Astrocyte of the cerebellum (primary cell): ENCODE measurements at regions not wholly inside any gene's neighbourhood (a gene's known extent, or its start where the extent isn't known, plus 50 kb on each side); places are given as distances from the start of the nearest gene placed in this dataset.

ENCODE experiments used
- DNase-seq: peaks from one replicate; pipeline ENCODE4 v3.0.0-alpha.2; 2011; ENCODE audit warnings: low read depth
- H3K4me3 ChIP-seq: 2 replicates; pipeline ENCODE4 v1.5.1; 2011; ENCODE audit warnings: mild to moderate bottlenecking, low read depth, low read length, moderate library complexity
- in situ Hi-C: cut with HindIII; loops from 2 replicates; pipeline ENCODE4 v1.10.0; 2017; ENCODE audit warnings: low sequenced_read_pairs
- TF ChIP-seq, protein P1 (sequence below): IDR thresholded peaks from 2 replicates; pipeline ENCODE4 v1.5.1; 2012; ENCODE audit warnings: low read length, low read depth, moderate library complexity, mild to moderate bottlenecking; ENCODE audit errors: missing control alignments

DNA sequence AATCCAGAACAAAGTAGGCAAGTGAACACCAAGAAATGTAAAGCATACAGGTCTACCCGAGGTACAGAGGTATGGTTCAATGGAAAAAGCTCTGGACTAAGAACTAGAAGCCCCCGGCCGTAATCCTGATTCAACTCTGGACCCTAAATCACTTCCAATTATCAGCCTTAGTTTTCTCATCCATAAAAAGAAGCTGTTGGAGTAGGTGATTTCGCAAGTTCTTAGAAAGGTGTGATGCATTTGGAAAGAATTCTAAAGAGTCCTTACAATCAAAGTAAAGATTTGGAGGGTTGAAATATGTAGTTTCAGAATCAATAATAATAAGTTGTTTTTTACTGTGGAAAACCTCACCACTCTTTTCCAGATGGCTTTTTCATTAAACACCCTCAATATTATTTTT lies 622.1 kb upstream of the ID2 start:
- no peak for DNase-seq
- TF ChIP-seq, protein P1, sequence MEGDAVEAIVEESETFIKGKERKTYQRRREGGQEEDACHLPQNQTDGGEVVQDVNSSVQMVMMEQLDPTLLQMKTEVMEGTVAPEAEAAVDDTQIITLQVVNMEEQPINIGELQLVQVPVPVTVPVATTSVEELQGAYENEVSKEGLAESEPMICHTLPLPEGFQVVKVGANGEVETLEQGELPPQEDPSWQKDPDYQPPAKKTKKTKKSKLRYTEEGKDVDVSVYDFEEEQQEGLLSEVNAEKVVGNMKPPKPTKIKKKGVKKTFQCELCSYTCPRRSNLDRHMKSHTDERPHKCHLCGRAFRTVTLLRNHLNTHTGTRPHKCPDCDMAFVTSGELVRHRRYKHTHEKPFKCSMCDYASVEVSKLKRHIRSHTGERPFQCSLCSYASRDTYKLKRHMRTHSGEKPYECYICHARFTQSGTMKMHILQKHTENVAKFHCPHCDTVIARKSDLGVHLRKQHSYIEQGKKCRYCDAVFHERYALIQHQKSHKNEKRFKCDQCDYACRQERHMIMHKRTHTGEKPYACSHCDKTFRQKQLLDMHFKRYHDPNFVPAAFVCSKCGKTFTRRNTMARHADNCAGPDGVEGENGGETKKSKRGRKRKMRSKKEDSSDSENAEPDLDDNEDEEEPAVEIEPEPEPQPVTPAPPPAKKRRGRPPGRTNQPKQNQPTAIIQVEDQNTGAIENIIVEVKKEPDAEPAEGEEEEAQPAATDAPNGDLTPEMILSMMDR: no peak
- no peak overlapping the region for H3K4me3 ChIP-seq
- in situ Hi-C loops: no loop called here

DNA sequence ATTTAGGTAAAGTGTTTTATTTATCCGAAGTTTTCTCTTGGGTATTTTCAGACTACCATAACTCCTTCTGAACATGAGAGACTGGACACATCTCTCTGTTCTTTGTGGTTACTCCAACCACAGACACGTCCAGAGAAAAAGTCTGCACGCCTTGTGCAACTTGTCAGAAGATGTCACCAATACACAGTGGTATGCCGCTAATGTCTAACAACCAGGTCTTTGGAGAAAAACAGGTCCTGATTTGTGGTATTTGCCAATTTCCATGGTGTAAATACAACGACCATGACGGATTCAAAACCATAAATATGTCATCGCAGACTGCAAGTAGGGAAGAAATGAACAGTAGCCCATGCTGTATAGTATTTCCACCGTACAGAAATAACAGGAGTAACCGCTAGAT lies 620.6 kb upstream of the ID2 start:
- no peak for DNase-seq
- in situ Hi-C loops: no loop called here
- H3K4me3 ChIP-seq: no peak overlapping the region
- TF ChIP-seq, protein P1: no peak

DNA sequence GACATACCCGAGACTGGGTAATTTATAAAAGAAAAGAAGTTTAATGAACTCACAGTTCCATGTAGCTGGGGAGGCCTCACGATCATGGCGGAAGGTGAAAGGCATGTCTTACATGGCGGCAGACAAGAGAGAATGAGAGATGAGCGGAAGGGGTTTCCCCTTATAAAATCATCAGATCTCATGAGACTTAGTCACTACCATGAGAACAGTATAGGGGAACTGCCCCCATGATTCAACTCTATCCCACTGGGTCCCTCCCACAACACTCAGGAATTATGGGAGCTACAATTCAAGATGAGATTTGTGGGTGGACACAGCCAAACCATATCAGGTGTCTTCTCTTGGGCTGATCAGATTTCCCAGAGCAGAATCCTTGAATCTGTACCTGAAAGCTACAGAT lies 617.3 kb upstream of the ID2 start:
- in situ Hi-C loops: no loop called here
- H3K4me3 ChIP-seq: no peak overlapping the region
- no peak for DNase-seq
- TF ChIP-seq, protein P1: no peak

DNA sequence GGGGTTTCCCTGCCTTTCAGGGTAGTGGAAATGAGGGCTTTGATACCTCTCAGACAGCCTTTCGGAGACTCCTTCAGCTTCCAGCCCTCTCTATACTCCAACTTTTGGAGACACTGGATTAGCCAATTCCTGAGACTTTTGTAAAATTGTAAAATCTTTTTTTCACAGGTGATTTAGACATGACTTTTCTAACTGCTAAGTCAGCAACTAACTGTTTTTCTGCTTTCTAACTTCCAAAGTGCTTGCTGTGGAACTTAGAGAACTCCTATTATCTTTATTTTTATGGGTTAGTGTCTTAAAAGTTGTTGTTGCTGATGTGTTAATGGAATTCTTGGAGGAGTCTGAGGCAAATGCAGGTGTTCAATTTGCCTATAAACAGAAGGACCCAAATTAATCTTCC lies 616.7 kb upstream of the ID2 start:
- in situ Hi-C loops: no loop called here
- TF ChIP-seq, protein P1: no peak
- no peak overlapping the region for H3K4me3 ChIP-seq
- no peak for DNase-seq

DNA sequence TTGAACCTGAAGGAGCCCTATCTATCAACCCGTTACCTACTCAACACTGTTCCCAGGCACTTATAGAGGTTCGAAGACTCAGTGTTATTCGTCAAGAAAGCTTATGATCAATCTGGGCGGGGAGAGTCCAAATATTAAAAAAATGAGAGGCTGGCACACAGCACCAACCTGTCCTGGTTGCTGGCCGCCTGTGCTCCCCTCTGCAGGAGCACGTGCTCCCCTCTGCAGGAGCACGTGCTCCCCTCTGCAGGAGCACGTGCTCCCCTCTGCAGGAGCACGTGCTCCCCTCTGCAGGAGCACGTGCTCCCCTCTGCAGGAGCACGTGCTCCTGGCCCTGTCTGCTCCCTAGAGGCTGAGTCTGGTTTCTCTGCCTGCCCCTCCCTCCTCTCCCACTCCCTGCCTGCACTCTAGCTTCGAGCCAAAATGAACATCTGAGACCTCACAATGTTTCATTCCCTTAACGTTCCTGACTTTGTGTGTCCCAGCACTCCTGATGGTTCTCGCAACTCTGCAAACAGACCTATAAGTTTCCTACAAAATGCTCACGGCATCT lies 614.0 kb upstream of the ID2 start:
- H3K4me3 ChIP-seq: no peak overlapping the region
- in situ Hi-C loops: no loop called here
- no peak for DNase-seq
- TF ChIP-seq, protein P1: no peak

DNA sequence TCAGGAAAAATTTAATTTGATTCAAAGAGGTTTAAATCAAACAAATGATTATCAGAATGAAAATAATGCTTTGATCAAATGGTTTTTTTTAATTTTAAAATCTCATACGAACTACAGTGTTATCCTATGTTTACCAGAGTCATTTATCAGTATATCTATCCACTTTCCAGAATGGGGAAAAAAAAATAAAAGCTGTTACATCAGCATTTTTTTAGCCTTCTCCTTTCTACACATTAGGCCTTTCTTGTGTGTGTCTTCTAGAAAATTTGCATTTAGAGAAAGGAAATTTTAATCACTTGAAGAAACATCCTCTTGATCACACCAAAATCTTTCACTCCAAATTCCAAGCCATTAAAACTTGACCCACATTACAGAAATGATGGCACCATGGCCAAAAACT lies 608.9 kb upstream of the ID2 start:
- H3K4me3 ChIP-seq: no peak overlapping the region
- in situ Hi-C loops: no loop called here
- DNase-seq: no peak
- TF ChIP-seq, protein P1: no peak

DNA sequence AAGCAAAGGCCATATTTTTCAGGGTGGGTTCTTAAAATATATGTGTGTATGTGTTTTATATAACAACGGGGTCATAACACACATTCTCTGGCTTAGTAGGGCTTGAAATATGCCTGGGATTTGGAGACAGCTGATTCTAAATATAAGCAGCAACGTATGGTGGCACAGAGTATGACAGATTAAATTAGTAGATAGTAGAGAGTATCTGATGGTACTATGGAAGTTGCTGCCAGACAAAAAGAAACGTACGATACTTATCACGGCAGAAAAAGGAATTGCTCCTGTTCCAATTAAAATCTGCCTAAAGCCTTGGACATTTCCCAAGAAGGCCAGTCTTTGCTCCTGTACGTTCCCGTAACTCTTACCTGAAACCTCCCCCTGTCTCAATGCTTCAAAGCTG lies 607.9 kb upstream of the ID2 start:
- TF ChIP-seq, protein P1: no peak
- no peak for DNase-seq
- H3K4me3 ChIP-seq: no peak overlapping the region
- in situ Hi-C loops: no loop called here
